ENCODE measurements at regions not wholly inside any gene's neighbourhood (a gene's known extent, or its start where the extent isn't known, plus 50 kb on each side); places are given as distances from the start of the nearest gene placed in this dataset.
"Not testable (repeated sequence)": the region's sequence is repeated elsewhere in the genome, so short reads cannot be mapped to it uniquely, and the experiment has no call there.

GRCh38 chr20:29318871-29319461 is 1938.5 kb upstream of the DEFB115 start:
- Histone ChIP-seq H3K4me3 (no peak overlapping the region), H3K27ac (no peak overlapping the region)

GRCh38 chr20:29319725-29320124 is 1937.7 kb upstream of the DEFB115 start:
- Histone ChIP-seq H3K4me3 (no peak overlapping the region), H3K27ac (no peak overlapping the region)

GRCh38 chr20:29320216-29320949 is 1937.1 kb upstream of the DEFB115 start:
- not testable (repeated sequence) for H3K27ac ChIP-seq, H3K4me3 ChIP-seq

GRCh38 chr20:29323631-29324515 is 1933.6 kb upstream of the DEFB115 start:
- not testable (repeated sequence) for H3K27ac ChIP-seq, H3K4me3 ChIP-seq

GRCh38 chr20:29324516-29325303 is 1932.8 kb upstream of the DEFB115 start:
- not testable (repeated sequence) for H3K27ac ChIP-seq, H3K4me3 ChIP-seq

- H3K4me3 ChIP-seq: no peak overlapping the region
Observed at GRCh38 chr20:29325304-29325640, 1932.2 kb upstream of the DEFB115 start.

GRCh38 chr20:29325781-29326180 is 1931.7 kb upstream of the DEFB115 start:
- H3K27ac ChIP-seq, H3K4me3 ChIP-seq: not testable (repeated sequence)

More at GRCh38 chr20:29325304-29325640, 1932.2 kb upstream of the DEFB115 start:
- H3K27ac ChIP-seq: no peak overlapping the region

- H3K4me3 ChIP-seq: no peak overlapping the region
- H3K27ac ChIP-seq: no peak overlapping the region
Observed at GRCh38 chr20:29326376-29327070, 1930.9 kb upstream of the DEFB115 start.

GRCh38 chr20:29327600-29328420 is 1929.7 kb upstream of the DEFB115 start:
- H3K27ac ChIP-seq, H3K4me3 ChIP-seq: not testable (repeated sequence)

GRCh38 chr20:29330429-29331115 is 1926.9 kb upstream of the DEFB115 start:
- not testable (repeated sequence) for H3K27ac ChIP-seq, H3K4me3 ChIP-seq

GRCh38 chr20:29349836-29350235 is 1907.6 kb upstream of the DEFB115 start:
- Histone ChIP-seq H3K27ac (no peak overlapping the region), H3K4me3 (no peak overlapping the region)

- H3K4me3 ChIP-seq, H3K27ac ChIP-seq: not testable (repeated sequence)
Observed at GRCh38 chr20:29375937-29376336, 1881.5 kb upstream of the DEFB115 start.

GRCh38 chr20:29392853-29393252 is 1864.6 kb upstream of the DEFB115 start:
- not testable (repeated sequence) for H3K4me3 ChIP-seq, H3K27ac ChIP-seq

GRCh38 chr20:29408034-29408695 is 1849.3 kb upstream of the DEFB115 start:
- H3K27ac ChIP-seq: no peak overlapping the region
- H3K4me3 ChIP-seq: no peak overlapping the region

- H3K4me3 ChIP-seq, H3K27ac ChIP-seq: not testable (repeated sequence)
Observed at GRCh38 chr20:29408707-29409106, 1848.8 kb upstream of the DEFB115 start.

GRCh38 chr20:29409160-29409689 is 1848.2 kb upstream of the DEFB115 start:
- not testable (repeated sequence) for H3K27ac ChIP-seq, H3K4me3 ChIP-seq

All from skin epidermis (tissue), 12 donors.